ENCODE measurements at regions not wholly inside any gene's neighbourhood (a gene's known extent, or its start where the extent isn't known, plus 50 kb on each side); places are given as distances from the start of the nearest gene placed in this dataset.
A peak's percentile ranks its signal among the peaks of the same experiment; 100 is the strongest.

GRCh38 chr7:84474436-84474835, 279.8 kb upstream of the SEMA3A start:
- no peak for DNase-seq

GRCh38 chr7:84471576-84471975, 277.0 kb upstream of the SEMA3A start:
- DNase-seq = no peak

- no peak for DNase-seq
Observed at GRCh38 chr7:84469034-84469433, 274.4 kb upstream of the SEMA3A start.

GRCh38 chr7:84462259-84462658, 267.7 kb upstream of the SEMA3A start:
- DNase-seq = no peak

GRCh38 chr7:84461093-84461492, 266.5 kb upstream of the SEMA3A start:
- DNase-seq = no peak

GRCh38 chr7:84455788-84456187, 261.2 kb upstream of the SEMA3A start:
- no peak for DNase-seq

- DNase-seq = no peak
Observed at GRCh38 chr7:84454174-84454959, 259.8 kb upstream of the SEMA3A start.

- DNase-seq = no peak
Observed at GRCh38 chr7:84452618-84453017, 258.0 kb upstream of the SEMA3A start.

- no peak for DNase-seq
Observed at GRCh38 chr7:84450772-84451171, 256.2 kb upstream of the SEMA3A start.

- DNase-seq = no peak
Observed at GRCh38 chr7:84447636-84448293, 253.2 kb upstream of the SEMA3A start.

- no peak for DNase-seq
Observed at GRCh38 chr7:84446991-84447480, 252.4 kb upstream of the SEMA3A start.

- DNase-seq = no peak
Observed at GRCh38 chr7:84425702-84426259, 231.2 kb upstream of the SEMA3A start.

GRCh38 chr7:84422790-84423189, 228.2 kb upstream of the SEMA3A start:
- DNase-seq = no peak

- DNase-seq = peak; percentile 89
Observed at GRCh38 chr7:84412161-84412969, 217.8 kb upstream of the SEMA3A start.

- DNase-seq = no peak
Observed at GRCh38 chr7:84399661-84400060, 205.1 kb upstream of the SEMA3A start.

- no peak for DNase-seq
Observed at GRCh38 chr7:84394219-84394618, 199.6 kb upstream of the SEMA3A start.

- no peak for DNase-seq
Observed at GRCh38 chr7:84393786-84394185, 199.2 kb upstream of the SEMA3A start.

- DNase-seq = no peak
Observed at GRCh38 chr7:84390845-84391244, 196.3 kb upstream of the SEMA3A start.

- DNase-seq = peak; percentile 76
Observed at GRCh38 chr7:84389242-84389641, 194.7 kb upstream of the SEMA3A start.

GRCh38 chr7:84387595-84387994, 193.0 kb upstream of the SEMA3A start:
- DNase-seq = no peak

- DNase-seq = no peak
Observed at GRCh38 chr7:84384417-84384816, 189.8 kb upstream of the SEMA3A start.

GRCh38 chr7:84379446-84379845, 184.9 kb upstream of the SEMA3A start:
- DNase-seq = peak; percentile 12

- peak; percentile 93 for DNase-seq
Observed at GRCh38 chr7:84372712-84373111, 178.1 kb upstream of the SEMA3A start.
